ENCODE measurements at regions not wholly inside any gene's neighbourhood (a gene's known extent, or its start where the extent isn't known, plus 50 kb on each side); places are given as distances from the start of the nearest gene placed in this dataset.

GRCh38 chr12:76256904-76257303 is 91.3 kb downstream of the BBS10 start:
- TF ChIP-seq CTCF (IDR thresholded peaks at IDR 0.05), result no peak
- no peak for TF ChIP-seq EP300 (IDR thresholded peaks at IDR 0.05)
- TF ChIP-seq POLR2AphosphoS5 (IDR thresholded peaks at IDR 0.05), result no peak
- TF ChIP-seq POLR2A (IDR thresholded peaks at IDR 0.05), result no peak

All from upper lobe of left lung (tissue), 4 donors.